Activated T-cell treated with anti-CD3 and anti-CD28 coated beads, Interleukin-2, amount 50 U/mL, for 1 hour (primary cell): ENCODE measurements at regions not wholly inside any gene's neighbourhood (a gene's known extent, or its start where the extent isn't known, plus 50 kb on each side); places are given as distances from the start of the nearest gene placed in this dataset.
"Not testable (repeated sequence)": the region's sequence is repeated elsewhere in the genome, so short reads cannot be mapped to it uniquely, and the experiment has no call there.

Experiments
- DNase-seq: peaks from one replicate; pipeline ENCODE4 v3.0.0-alpha.2; 2020

DNA sequence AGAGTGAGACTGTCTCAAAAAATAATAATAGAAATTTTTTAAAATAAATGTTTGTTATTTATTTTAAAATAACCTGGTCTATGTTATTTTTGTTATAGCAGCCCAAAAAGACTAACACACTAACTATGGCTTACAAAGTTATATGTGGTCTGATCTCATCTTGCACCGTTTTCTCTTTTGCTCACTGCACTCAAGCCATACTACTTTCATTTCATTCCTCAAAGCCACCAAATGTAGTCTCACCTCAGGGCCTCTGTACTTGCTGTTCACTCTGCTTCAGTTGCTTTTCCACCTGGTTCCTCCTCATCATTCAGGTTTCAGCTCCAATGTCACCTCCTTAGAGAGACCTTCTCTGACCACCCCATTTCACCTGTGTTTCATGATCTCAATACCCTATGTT, 55.2 kb upstream of the MDM1 start:
- DNase-seq = no peak

DNA sequence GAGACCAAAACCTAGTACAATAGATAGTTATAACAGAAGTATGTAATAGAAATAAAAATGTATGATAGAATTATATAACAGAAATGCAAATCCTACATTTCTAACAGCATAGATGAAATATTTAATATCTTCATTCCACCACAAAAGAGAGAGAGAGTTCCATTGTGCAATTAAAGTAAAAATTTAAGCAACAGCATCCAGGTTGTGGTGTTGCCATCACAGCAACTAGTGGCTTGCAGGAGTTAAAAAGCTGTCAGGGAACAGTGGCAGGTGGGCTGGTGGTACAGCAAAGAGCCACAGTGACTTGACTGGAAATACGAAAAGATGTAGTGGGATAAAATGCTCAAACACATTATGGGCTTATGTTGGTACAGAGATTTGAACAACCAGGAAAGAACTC, 57.1 kb upstream of the MDM1 start:
- DNase-seq = no peak

- DNase-seq = no peak
Measured at GRCh38 chr12:68391937-68392336, 59.8 kb upstream of the MDM1 start.

GRCh38 chr12:68392376-68392775, 60.2 kb upstream of the MDM1 start:
- DNase-seq = no peak

DNA sequence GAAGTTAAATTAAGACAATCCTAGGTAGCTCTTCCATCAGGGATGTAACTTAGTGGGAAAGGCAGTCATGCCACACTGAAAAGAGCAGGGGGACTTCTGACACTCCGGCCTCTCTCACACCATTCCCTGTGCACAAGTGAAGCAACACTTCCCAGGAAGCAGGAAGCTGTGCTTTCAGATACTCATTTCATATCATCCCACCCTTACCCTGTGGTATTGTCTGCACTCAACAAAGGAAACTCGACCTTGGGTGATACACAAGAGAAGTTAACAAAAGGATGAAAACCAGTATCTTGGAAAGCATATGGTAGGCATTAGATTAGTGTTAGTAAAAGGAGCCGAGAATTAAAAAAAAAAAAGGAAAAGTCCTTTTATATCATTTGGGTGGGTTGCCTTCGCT, 61.3 kb upstream of the MDM1 start:
- no peak for DNase-seq

DNA sequence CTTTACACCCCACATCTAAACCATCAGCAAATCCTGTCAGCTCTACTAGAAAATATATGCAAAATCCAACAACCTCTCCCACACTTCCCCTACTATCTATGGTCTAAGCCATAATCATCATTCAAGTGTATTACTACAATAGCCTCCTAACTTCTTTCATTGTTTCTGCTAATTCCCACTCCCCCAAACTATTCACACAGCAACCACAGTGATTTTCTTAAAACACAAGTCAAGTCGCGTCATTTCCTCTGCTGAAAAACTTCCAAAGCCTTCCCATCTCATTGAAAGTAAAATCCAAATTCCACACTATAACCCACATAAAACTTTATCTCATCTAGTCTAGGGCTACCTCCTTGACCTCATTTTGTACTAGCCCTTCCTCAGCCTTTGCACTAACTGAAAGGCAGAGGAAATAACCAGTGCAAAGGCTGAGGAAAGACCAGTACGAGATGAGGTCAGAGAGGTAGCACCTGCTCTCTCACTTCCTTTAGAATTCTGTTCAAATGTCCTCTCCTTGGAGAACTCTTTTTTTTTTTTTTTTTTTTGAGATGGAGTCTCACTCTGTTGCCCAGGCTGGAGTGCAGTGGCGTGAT, 65.5 kb upstream of the MDM1 start:
- no peak for DNase-seq

GRCh38 chr12:68398689-68399088, 66.5 kb upstream of the MDM1 start:
- not testable (repeated sequence) for DNase-seq

- DNase-seq = no peak
Measured at GRCh38 chr12:68400226-68400829, 68.2 kb upstream of the MDM1 start.

- DNase-seq = no peak
Measured at GRCh38 chr12:68402422-68402821, 70.3 kb upstream of the MDM1 start.

DNA sequence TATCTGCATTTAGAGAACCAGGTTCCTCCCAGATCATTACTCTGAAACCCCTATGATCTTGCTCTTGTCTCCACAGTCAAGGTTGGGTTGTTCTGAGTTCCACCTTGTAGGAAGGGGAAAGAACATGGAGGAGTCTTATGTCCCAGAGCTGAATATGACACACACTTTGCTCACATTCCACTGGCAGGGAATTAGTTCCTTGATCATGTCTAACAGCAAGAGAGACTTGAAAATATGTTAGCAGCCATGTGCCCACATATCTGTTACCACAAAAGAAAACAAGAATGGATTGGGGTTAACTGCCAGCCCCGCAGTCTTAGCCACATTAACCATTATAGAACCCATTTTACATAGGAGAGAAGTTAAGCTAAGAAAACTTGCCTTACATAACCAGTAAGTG, 71.1 kb upstream of the MDM1 start:
- no peak for DNase-seq

GRCh38 chr12:68403711-68404110, 71.5 kb upstream of the MDM1 start:
- DNase-seq = no peak

GRCh38 chr12:68405343-68405781, 73.2 kb upstream of the MDM1 start:
- DNase-seq = no peak

GRCh38 chr12:68406134-68406576, 74.0 kb upstream of the MDM1 start:
- DNase-seq = no peak

DNA sequence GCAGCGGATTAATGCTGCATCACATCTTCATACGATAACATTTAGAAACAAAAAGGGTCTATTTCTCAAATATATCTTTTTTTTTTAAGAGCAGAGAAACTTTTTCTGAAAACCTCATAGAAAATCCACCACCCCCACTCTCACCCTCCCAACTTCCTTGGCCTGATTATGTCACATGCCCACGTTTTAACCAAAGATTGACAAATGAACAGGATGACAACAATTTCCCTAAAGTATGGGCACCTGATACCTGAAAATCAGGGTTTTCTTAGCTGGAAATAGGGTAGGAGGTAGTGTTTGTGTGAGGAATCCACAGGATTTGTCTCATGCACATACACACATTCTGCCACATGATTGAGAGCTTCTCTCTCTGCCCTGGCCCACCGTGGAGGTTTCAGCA, 74.7 kb upstream of the MDM1 start:
- no peak for DNase-seq

- no peak for DNase-seq
Measured at GRCh38 chr12:68410018-68410660, 78.0 kb upstream of the MDM1 start.

- no peak for DNase-seq
Measured at GRCh38 chr12:68411371-68411770, 79.2 kb upstream of the MDM1 start.

- DNase-seq = no peak
Measured at GRCh38 chr12:68414988-68415387, 82.8 kb upstream of the MDM1 start.

DNA sequence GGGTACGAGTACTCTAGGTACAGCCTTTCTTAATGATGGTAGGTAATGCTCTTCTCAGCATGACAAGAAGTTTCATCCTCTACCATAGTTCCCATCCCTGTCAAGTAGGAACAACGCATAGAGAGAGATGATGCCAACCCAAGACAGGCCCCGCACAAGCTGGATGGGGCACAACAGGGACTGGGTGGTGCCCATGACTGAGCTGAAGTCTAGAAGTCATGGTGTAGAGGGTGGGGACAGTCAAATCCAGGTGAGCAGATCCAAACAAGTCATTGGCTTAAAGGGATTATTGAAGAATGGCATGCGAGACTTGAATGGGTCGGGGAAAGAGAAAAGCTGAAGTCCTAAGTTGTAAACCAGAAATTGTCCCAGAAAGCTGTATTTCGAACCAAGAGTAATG, 84.2 kb upstream of the MDM1 start:
- DNase-seq = no peak

DNA sequence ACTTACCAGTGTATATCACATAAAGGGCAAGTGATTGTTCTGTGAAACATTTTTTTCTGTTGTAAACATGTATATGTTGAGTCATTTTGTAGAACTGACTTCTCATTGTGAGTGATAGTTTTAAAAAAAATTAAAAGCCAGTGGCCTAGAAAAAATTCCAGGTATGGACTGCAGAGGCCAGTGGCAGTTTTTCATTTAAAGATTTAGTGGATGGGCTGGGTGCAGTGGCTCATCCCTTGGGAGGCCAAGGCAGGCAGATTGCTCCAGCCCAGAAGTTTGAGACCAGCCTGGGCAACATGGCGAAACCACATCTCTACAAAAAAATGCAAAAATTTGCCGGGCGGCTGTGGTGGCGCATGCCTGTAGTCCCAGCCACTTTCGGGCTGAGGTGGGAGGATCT, 84.7 kb upstream of the MDM1 start:
- DNase-seq = no peak

GRCh38 chr12:68418137-68418460, 85.9 kb upstream of the MDM1 start:
- no peak for DNase-seq

DNA sequence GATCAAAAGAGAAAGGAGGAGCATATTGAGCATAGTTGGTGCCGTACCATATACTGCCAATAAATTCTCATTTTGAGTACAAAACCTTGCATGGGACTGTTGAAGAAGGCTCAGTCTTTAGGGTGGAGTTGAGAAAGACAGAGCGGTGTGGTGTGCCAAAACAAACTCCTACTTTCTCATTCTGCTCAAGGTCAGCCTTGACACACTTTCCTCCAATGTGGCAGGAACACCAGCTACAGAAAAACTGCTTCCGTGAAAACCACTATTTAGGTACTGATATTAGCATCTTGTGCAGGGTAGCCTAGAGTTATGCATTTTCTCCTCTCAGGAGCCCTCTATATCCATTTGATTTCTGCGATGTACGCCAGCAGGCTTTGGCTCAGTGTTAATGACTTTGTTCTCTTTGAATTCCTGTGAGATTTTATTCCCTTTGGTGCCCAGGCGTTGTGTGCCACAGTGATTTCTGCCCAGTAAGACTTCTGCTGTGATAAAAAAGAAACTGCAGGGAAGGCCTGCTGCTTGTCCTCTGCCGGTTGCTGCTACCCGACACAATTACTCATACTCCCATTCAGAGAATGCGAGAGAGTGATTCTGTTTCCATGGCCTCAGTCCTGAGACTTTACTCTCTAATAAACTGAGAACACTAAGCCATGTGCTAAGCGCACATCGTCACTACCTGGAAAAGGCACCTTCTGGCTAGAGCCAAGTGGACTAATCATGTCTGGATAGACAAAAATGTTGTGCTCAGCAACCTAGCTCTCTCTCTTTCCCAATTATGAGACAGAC, 88.3 kb upstream of the MDM1 start:
- no peak for DNase-seq

DNA sequence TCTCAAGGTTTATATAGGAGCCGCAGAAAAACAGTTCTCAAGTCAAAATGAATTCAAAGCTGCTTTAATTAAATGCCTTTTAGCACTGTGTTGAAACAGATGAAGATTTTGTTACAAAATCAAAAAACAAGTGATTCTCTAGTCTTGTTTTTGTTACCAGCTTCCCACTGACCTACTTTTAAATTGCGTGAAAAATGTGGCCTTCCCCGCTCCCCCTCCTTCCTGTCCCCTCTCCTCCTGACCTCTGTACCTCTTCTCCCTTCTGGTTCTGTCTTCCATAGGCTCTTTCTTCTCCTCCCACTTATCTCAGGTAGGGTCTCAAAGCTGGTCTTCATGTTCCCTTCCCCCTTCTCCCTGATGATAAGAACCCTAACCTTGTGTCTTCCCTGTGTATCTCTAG, 90.0 kb upstream of the MDM1 start:
- no peak for DNase-seq

- no peak for DNase-seq
Measured at GRCh38 chr12:68422956-68423574, 90.9 kb upstream of the MDM1 start.

DNA sequence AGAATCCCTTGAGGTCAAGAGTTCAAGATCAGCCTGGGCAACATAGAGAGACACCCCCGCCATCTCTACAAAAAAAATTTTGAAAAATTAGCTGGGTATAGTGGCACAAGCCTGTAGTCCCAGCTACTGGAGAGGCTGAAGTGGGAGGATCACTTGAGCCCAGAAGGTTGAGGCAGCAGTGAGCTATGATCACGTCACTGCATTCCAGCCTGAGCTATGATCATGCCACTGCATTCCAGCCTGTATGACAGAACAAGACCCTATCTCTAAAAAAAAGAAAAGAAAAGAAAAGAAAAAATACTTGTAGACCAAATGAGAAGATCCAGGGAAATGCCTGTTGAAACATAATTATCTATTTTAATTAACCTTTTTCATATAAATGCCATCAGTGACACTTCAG, 93.8 kb upstream of the MDM1 start:
- DNase-seq = no peak
